ENCODE measurements at regions not wholly inside any gene's neighbourhood (a gene's known extent, or its start where the extent isn't known, plus 50 kb on each side); places are given as distances from the start of the nearest gene placed in this dataset.

- DNase-seq (ENCODE audit: low spot score): no peak
Observed at GRCh38 chr12:108462686-108463085, 52.4 kb upstream of the FICD start.

- DNase-seq (ENCODE audit: low spot score): no peak
Observed at GRCh38 chr12:108461058-108461660, 53.9 kb upstream of the FICD start.

GRCh38 chr12:108459149-108459548, 55.9 kb upstream of the FICD start:
- no peak for DNase-seq (ENCODE audit: low spot score)

- no peak for DNase-seq (ENCODE audit: low spot score)
Observed at GRCh38 chr12:108457734-108458361, 57.2 kb upstream of the FICD start.

GRCh38 chr12:108457006-108457733, 57.9 kb upstream of the FICD start:
- peak; percentile 59 for DNase-seq (ENCODE audit: low spot score)

- peak; percentile 17 for DNase-seq (ENCODE audit: low spot score)
Observed at GRCh38 chr12:108455706-108456105, 59.4 kb upstream of the FICD start.

GRCh38 chr12:108454539-108455139, 60.4 kb upstream of the FICD start:
- no peak for DNase-seq (ENCODE audit: low spot score)

- DNase-seq (ENCODE audit: low spot score): no peak
Observed at GRCh38 chr12:108449478-108449877, 65.6 kb upstream of the FICD start.

- no peak for DNase-seq (ENCODE audit: low spot score)
Observed at GRCh38 chr12:108448246-108448645, 66.8 kb upstream of the FICD start.

GRCh38 chr12:108447168-108447832, 67.8 kb upstream of the FICD start:
- no peak for DNase-seq (ENCODE audit: low spot score)

GRCh38 chr12:108446766-108447165, 68.3 kb upstream of the FICD start:
- DNase-seq (ENCODE audit: low spot score): no peak

GRCh38 chr12:108442910-108443309, 72.2 kb upstream of the FICD start:
- DNase-seq (ENCODE audit: low spot score): no peak

GRCh38 chr12:108442067-108442466, 73.0 kb upstream of the FICD start:
- DNase-seq (ENCODE audit: low spot score): no peak

GRCh38 chr12:108441549-108441948, 73.5 kb upstream of the FICD start:
- no peak for DNase-seq (ENCODE audit: low spot score)

- DNase-seq (ENCODE audit: low spot score): no peak
Observed at GRCh38 chr12:108440736-108441135, 74.3 kb upstream of the FICD start.

GRCh38 chr12:108438667-108439066, 76.4 kb upstream of the FICD start:
- no peak for DNase-seq (ENCODE audit: low spot score)

GRCh38 chr12:108432423-108433121, 82.5 kb upstream of the FICD start:
- DNase-seq (ENCODE audit: low spot score): no peak

- no peak for DNase-seq (ENCODE audit: low spot score)
Observed at GRCh38 chr12:108430926-108431325, 84.2 kb upstream of the FICD start.

GRCh38 chr12:108430245-108430644, 84.8 kb upstream of the FICD start:
- no peak for DNase-seq (ENCODE audit: low spot score)

- DNase-seq (ENCODE audit: low spot score): no peak
Observed at GRCh38 chr12:108425238-108425795, 86.2 kb upstream of the CMKLR1 start.

GRCh38 chr12:108424816-108425215, 85.7 kb upstream of the CMKLR1 start:
- no peak for DNase-seq (ENCODE audit: low spot score)
